ENCODE measurements at regions not wholly inside any gene's neighbourhood (a gene's known extent, or its start where the extent isn't known, plus 50 kb on each side); places are given as distances from the start of the nearest gene placed in this dataset.
"Not testable (repeated sequence)": the region's sequence is repeated elsewhere in the genome, so short reads cannot be mapped to it uniquely, and the experiment has no call there.

DNA sequence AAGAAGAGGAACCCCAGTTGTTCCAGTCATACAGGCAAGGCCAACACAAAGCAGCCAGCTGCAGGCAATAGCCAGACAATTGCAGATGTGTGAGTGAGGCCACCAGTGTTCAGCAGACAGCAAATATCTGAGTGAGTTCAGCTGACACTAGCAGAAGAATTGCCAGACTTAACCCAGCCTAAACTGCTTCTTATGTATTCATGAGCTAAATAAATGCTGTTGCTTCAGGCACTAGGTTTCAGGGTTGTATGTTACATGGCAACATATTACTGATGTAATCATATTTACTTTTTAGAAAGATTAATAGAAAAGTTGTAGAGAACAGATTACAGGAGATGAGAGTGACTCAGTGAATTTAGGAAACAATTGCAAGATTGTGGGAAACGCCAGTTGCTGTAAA lies 129.8 kb upstream of the CHODL start:
- TF ChIP-seq CTCF (IDR thresholded peaks at IDR 0.05; ENCODE audit: insufficient read depth, low read length, severe bottlenecking), result no peak
- no peak overlapping the region for H3K4me3 ChIP-seq (ENCODE audit: low read depth, low read length)
- no peak for FAIRE-seq
- DNase-seq (ENCODE audit: low read depth), result no peak
- H3K27me3 ChIP-seq (ENCODE audit: control insufficient read depth, insufficient read depth, low read length), result no peaks in the 10 kb centered on the region
- no peaks in the 10 kb centered on the region for H3K36me3 ChIP-seq (ENCODE audit: control insufficient read depth, insufficient read depth, low read length)

- TF ChIP-seq CTCF (IDR thresholded peaks at IDR 0.05; ENCODE audit: insufficient read depth, low read length, severe bottlenecking), result no peak
- DNase-seq (ENCODE audit: low read depth), result no peak
- Histone ChIP-seq H3K27me3 (ENCODE audit: control insufficient read depth, insufficient read depth, low read length) (no peaks in the 10 kb centered on the region), H3K36me3 (ENCODE audit: control insufficient read depth, insufficient read depth, low read length) (no peaks in the 10 kb centered on the region), H3K4me3 (ENCODE audit: low read depth, low read length) (no peak overlapping the region)
- FAIRE-seq, result no peak
Measured at GRCh38 chr21:18104802-18105201, 139.8 kb upstream of the CHODL start.

- H3K36me3 ChIP-seq (ENCODE audit: control insufficient read depth, insufficient read depth, low read length); DNase-seq (ENCODE audit: low read depth); H3K27me3 ChIP-seq (ENCODE audit: control insufficient read depth, insufficient read depth, low read length); FAIRE-seq; H3K4me3 ChIP-seq (ENCODE audit: low read depth, low read length): not testable (repeated sequence)
Measured at GRCh38 chr21:18096413-18096812, 148.2 kb upstream of the CHODL start.

GRCh38 chr21:18089786-18090185 lies 154.8 kb upstream of the CHODL start:
- DNase-seq (ENCODE audit: low read depth) (no peak), FAIRE-seq (no peak)
- no peaks in the 10 kb centered on the region for H3K27me3 ChIP-seq (ENCODE audit: control insufficient read depth, insufficient read depth, low read length)
- TF ChIP-seq CTCF (IDR thresholded peaks at IDR 0.05; ENCODE audit: insufficient read depth, low read length, severe bottlenecking), result no peak
- no peak overlapping the region for H3K4me3 ChIP-seq (ENCODE audit: low read depth, low read length)
- H3K36me3 ChIP-seq (ENCODE audit: control insufficient read depth, insufficient read depth, low read length), result no peaks in the 10 kb centered on the region

- no peak overlapping the region for H3K4me3 ChIP-seq (ENCODE audit: low read depth, low read length)
- no peaks in the 10 kb centered on the region for H3K36me3 ChIP-seq (ENCODE audit: control insufficient read depth, insufficient read depth, low read length)
- no peak for TF ChIP-seq CTCF (IDR thresholded peaks at IDR 0.05; ENCODE audit: insufficient read depth, low read length, severe bottlenecking)
- no peaks in the 10 kb centered on the region for H3K27me3 ChIP-seq (ENCODE audit: control insufficient read depth, insufficient read depth, low read length)
- FAIRE-seq, result no peak
- DNase-seq (ENCODE audit: low read depth), result no peak
Measured at GRCh38 chr21:18070392-18070791, 174.2 kb upstream of the CHODL start.

GRCh38 chr21:18069875-18070274 lies 174.8 kb upstream of the CHODL start:
- TF ChIP-seq CTCF (IDR thresholded peaks at IDR 0.05; ENCODE audit: insufficient read depth, low read length, severe bottlenecking), result no peak
- Histone ChIP-seq H3K27me3 (ENCODE audit: control insufficient read depth, insufficient read depth, low read length) (no peaks in the 10 kb centered on the region), H3K36me3 (ENCODE audit: control insufficient read depth, insufficient read depth, low read length) (no peaks in the 10 kb centered on the region), H3K4me3 (ENCODE audit: low read depth, low read length) (no peak overlapping the region)
- DNase-seq (ENCODE audit: low read depth), result no peak
- no peak for FAIRE-seq
